NCI-H128 (cell line): ENCODE measurements at regions not wholly inside any gene's neighbourhood (a gene's known extent, or its start where the extent isn't known, plus 50 kb on each side); places are given as distances from the start of the nearest gene placed in this dataset.

ENCODE experiments used
- DNase-seq: peaks from one replicate; lab custom pipeline; 2025; ENCODE audit not compliant: unreplicated experiment; lab: John Stamatoyannopoulos, UW

- no peak for DNase-seq
These were observed 178.8 kb downstream of the ARRDC4 start for GRCh38 chr15:98139337-98139736.

GRCh38 chr15:98142572-98142971, 182.1 kb downstream of the ARRDC4 start:
- no peak for DNase-seq

- no peak for DNase-seq
These were observed 182.6 kb downstream of the ARRDC4 start for GRCh38 chr15:98143116-98143515.

- no peak for DNase-seq
These were observed 183.9 kb downstream of the ARRDC4 start for GRCh38 chr15:98144388-98144787.

- DNase-seq = no peak
These were observed 185.7 kb downstream of the ARRDC4 start for GRCh38 chr15:98146031-98146820.

- no peak for DNase-seq
These were observed 186.9 kb downstream of the ARRDC4 start for GRCh38 chr15:98147415-98147814.

GRCh38 chr15:98150084-98150483, 189.6 kb downstream of the ARRDC4 start:
- DNase-seq = no peak

GRCh38 chr15:98150536-98150935, 190.0 kb downstream of the ARRDC4 start:
- DNase-seq = no peak

- DNase-seq = no peak
These were observed 190.6 kb downstream of the ARRDC4 start for GRCh38 chr15:98151096-98151495.

- DNase-seq = no peak
These were observed 191.7 kb downstream of the ARRDC4 start for GRCh38 chr15:98152156-98152555.

- DNase-seq = no peak
These were observed 194.4 kb downstream of the ARRDC4 start for GRCh38 chr15:98154863-98155262.

GRCh38 chr15:98155356-98155755, 194.9 kb downstream of the ARRDC4 start:
- DNase-seq = no peak

- no peak for DNase-seq
These were observed 199.7 kb downstream of the ARRDC4 start for GRCh38 chr15:98160236-98160635.

- no peak for DNase-seq
These were observed 203.0 kb downstream of the ARRDC4 start for GRCh38 chr15:98163319-98164045.

GRCh38 chr15:98164571-98164970, 204.1 kb downstream of the ARRDC4 start:
- DNase-seq = no peak

- DNase-seq = no peak
These were observed 204.5 kb downstream of the ARRDC4 start for GRCh38 chr15:98164986-98165385.

- no peak for DNase-seq
These were observed 207.3 kb downstream of the ARRDC4 start for GRCh38 chr15:98167722-98168268.

GRCh38 chr15:98169551-98169950, 209.0 kb downstream of the ARRDC4 start:
- no peak for DNase-seq

- no peak for DNase-seq
These were observed 213.8 kb downstream of the ARRDC4 start for GRCh38 chr15:98174286-98174685.

- no peak for DNase-seq
These were observed 214.3 kb downstream of the ARRDC4 start for GRCh38 chr15:98174841-98175240.

- no peak for DNase-seq
These were observed 217.6 kb downstream of the ARRDC4 start for GRCh38 chr15:98177966-98178592.

- no peak for DNase-seq
These were observed 218.4 kb downstream of the ARRDC4 start for GRCh38 chr15:98178861-98179260.
